SK-N-SH (cell line): ENCODE measurements at regions not wholly inside any gene's neighbourhood (a gene's known extent, or its start where the extent isn't known, plus 50 kb on each side); places are given as distances from the start of the nearest gene placed in this dataset.

Experiments used
- CTCF ChIA-PET: fragments of 300-600, 350-600 bp; formaldehyde crosslinking; extraction: SDS; loops from one replicate; lab custom pipeline; 2021; lab: Yijun Ruan, JAX
- POLR2A ChIA-PET: fragments of 350-600 bp; sonication (Branson Sonifier 250); formaldehyde crosslinking; extraction: SDS; loops from one replicate; lab custom pipeline; 2020; ENCODE audit warnings: antibody characterized with exemption, inconsistent platforms; lab: Yijun Ruan, JAX
- DNase-seq: peaks from one replicate; pipeline ENCODE4 v3.0.0; 2012
- H2AFZ ChIP-seq: fragments of 200-600 bp; sonication (generic); 2 replicates; pipeline ENCODE4 v1.8.1; 2016; ENCODE audit warnings: antibody characterized with exemption, mild to moderate bottlenecking, low read depth
- H3F3A ChIP-seq: fragments of 200-600 bp; sonication (generic); replicated peaks from 2 replicates; pipeline ENCODE3; 2016; ENCODE audit warnings: antibody characterized with exemption, mild to moderate bottlenecking; ENCODE audit not compliant: insufficient read depth
- H3K27ac ChIP-seq, 2 experiments: fragments of 200-500 bp in 1 of 2; fragments of 200-600 bp in 1 of 2; sonication (Bioruptor generic) in 1 of 2; sonication (generic), shearing (Covaris generic) in 1 of 2; 2 replicates each; pipeline versions ENCODE4 v1.5.1 to v1.6.1; 2014 to 2016; ENCODE audit warnings: low read depth in 2 of 2, inconsistent platforms in 1 of 2, low read length in 1 of 2, mild to moderate bottlenecking in 1 of 2, mixed read lengths in 1 of 2
- H3K27me3 ChIP-seq: fragments of 200-600 bp; sonication (generic), shearing (Covaris generic); 2 replicates; pipeline ENCODE4 v1.6.1; 2016; ENCODE audit warnings: mixed run types; ENCODE audit not compliant: insufficient read depth
- H3K36me3 ChIP-seq, 2 experiments: fragments of 200-500 bp in 1 of 2; fragments of 200-600 bp in 1 of 2; sonication (Bioruptor generic) in 1 of 2; sonication (generic) in 1 of 2; replicated peaks in 1 of 2; 2 replicates each; pipeline versions ENCODE3 to v1.5.1; 2014 to 2016; ENCODE audit warnings: low read length in 1 of 2, mild to moderate bottlenecking in 1 of 2; ENCODE audit not compliant: insufficient read depth in 2 of 2, control insufficient read depth in 1 of 2
- H3K4me1 ChIP-seq, 2 experiments: fragments of 200-500 bp in 1 of 2; fragments of 200-600 bp in 1 of 2; sonication (Bioruptor generic) in 1 of 2; sonication (generic), shearing (Covaris generic) in 1 of 2; 2 replicates each; pipeline versions ENCODE4 v1.5.1 to v1.6.1; 2014 to 2016; ENCODE audit warnings: low read depth in 1 of 2, low read length in 1 of 2, mixed run types in 1 of 2; ENCODE audit not compliant: insufficient read depth in 2 of 2, control insufficient read depth in 1 of 2
- H3K4me2 ChIP-seq: fragments of 200-600 bp; sonication (generic), shearing (Covaris generic); 2 replicates; pipeline ENCODE4 v1.6.1; 2017; ENCODE audit warnings: mixed run types
- H3K4me3 ChIP-seq, 2 experiments: fragments of 200-500 bp in 1 of 2; fragments of 200-600 bp in 1 of 2; sonication (Bioruptor generic) in 1 of 2; sonication (generic), shearing (Covaris generic) in 1 of 2; 2 replicates each; pipeline versions ENCODE4 v1.5.1 to v1.8.1; 2014 to 2016; ENCODE audit warnings: low read depth in 2 of 2, inconsistent platforms in 1 of 2, low read length in 1 of 2, mild to moderate bottlenecking in 1 of 2, mixed read lengths in 1 of 2, moderate library complexity in 1 of 2
- H3K79me2 ChIP-seq: fragments of 200-600 bp; sonication (generic); 2 replicates; pipeline ENCODE4 v1.8.1; 2017; ENCODE audit warnings: mild to moderate bottlenecking; ENCODE audit not compliant: insufficient read depth
- H3K9ac ChIP-seq: fragments of 200-600 bp; sonication (generic); 2 replicates; pipeline ENCODE4 v1.6.1; 2017; ENCODE audit warnings: mixed run types
- H3K9me2 ChIP-seq: fragments of 200-600 bp; sonication (generic); 2 replicates; pipeline ENCODE4 v1.6.1; 2017; ENCODE audit warnings: mixed run types
- H3K9me3 ChIP-seq: fragments of 200-600 bp; sonication (generic); 2 replicates; pipeline ENCODE4 v1.6.1; 2017; ENCODE audit warnings: mixed run types, mild to moderate bottlenecking, moderate library complexity
- H4K20me1 ChIP-seq: fragments of 200-600 bp; sonication (generic); 2 replicates; pipeline ENCODE4 v1.6.1; 2017; ENCODE audit warnings: mild to moderate bottlenecking, mixed run types; ENCODE audit not compliant: insufficient read depth
- FOSL2 ChIP-seq: IDR thresholded peaks from 2 replicates; pipeline ENCODE4 v1.4.0; 2012; ENCODE audit warnings: low read depth, mild to moderate bottlenecking, moderate library complexity, borderline replicate concordance
- JUND ChIP-seq: IDR thresholded peaks from 2 replicates; pipeline ENCODE4 v1.4.0; 2012
- MAX ChIP-seq: IDR thresholded peaks from 2 replicates; pipeline ENCODE4 v1.4.0; 2012; ENCODE audit warnings: low read depth
- NFIC ChIP-seq: IDR thresholded peaks from 2 replicates; pipeline ENCODE4 v1.4.0; 2012; ENCODE audit warnings: borderline replicate concordance
- POLR2AphosphoS5 ChIP-seq: IDR thresholded peaks from 2 replicates; pipeline ENCODE4 v1.6.1; 2012; ENCODE audit warnings: low read depth, low read length
- RAD21 ChIP-seq: IDR thresholded peaks from 2 replicates; pipeline ENCODE4 v1.6.1; 2012; ENCODE audit warnings: mild to moderate bottlenecking, low read length
- SIN3A ChIP-seq: IDR thresholded peaks from 2 replicates; pipeline ENCODE4 v1.6.1; 2012; ENCODE audit warnings: low read depth, mild to moderate bottlenecking, low read length, moderate library complexity, borderline replicate concordance
- SMC3 ChIP-seq: IDR thresholded peaks from 2 replicates; pipeline ENCODE4 v1.6.1; 2012; ENCODE audit warnings: low read depth, low read length, improper control_type of control experiment
- TAF1 ChIP-seq: IDR thresholded peaks from 2 replicates; pipeline ENCODE4 v1.6.1; 2012; ENCODE audit warnings: low read depth, mild to moderate bottlenecking, low read length, moderate library complexity, borderline replicate concordance
- TEAD4 ChIP-seq: IDR thresholded peaks from 2 replicates; pipeline ENCODE4 v1.4.0; 2012; ENCODE audit warnings: mild to moderate bottlenecking, borderline replicate concordance; ENCODE audit not compliant: insufficient read depth
- YY1 ChIP-seq: IDR thresholded peaks from 2 replicates; pipeline ENCODE4 v1.4.0; 2012; ENCODE audit warnings: low read depth, mild to moderate bottlenecking
- WGBS: methylation state at CpG from one replicate; pipeline ENCODE4 v1.1.6; 2017; ENCODE audit warnings: low lambda C conversion rate; 5-methylcytosine and 5-hydroxymethylcytosine counted together
- TF ChIP-seq, protein P1 (sequence below): IDR thresholded peaks from 2 replicates; pipeline ENCODE4 v1.6.1; 2012; ENCODE audit warnings: mild to moderate bottlenecking, low read depth, low read length, moderate library complexity
- TF ChIP-seq, protein P2 (sequence below): fragments of 200-600 bp; sonication (generic); IDR thresholded peaks from 2 replicates; pipeline ENCODE4 v1.6.1; 2017; ENCODE audit warnings: antibody characterized with exemption, mild to moderate bottlenecking, moderate library complexity
- TF ChIP-seq, protein P3 (sequence below): IDR thresholded peaks from 2 replicates; pipeline ENCODE4; 2012

DNA sequence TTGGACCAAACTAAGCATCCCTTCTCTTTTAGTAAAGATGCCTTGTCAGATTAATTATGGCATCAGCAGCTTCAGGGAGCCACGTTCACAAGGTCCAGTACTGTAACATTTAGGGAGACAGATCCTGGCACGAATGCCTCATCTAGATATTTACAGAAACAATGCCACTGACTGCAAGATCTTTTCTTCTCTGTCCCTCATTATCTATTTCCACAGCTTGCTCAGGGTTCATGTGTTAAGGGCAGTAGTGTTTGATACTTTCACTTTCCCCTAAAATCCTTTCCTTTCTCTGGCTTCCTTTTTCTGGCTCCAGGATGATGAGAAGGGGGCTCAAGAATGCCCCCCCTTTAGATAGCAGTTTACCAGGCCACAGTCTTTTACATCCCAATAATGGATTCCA is 393.9 kb downstream of the BCL11A start:
- no peak overlapping the region for H2AFZ ChIP-seq
- no peaks in the 10 kb centered on the region for H3K27me3 ChIP-seq
- no peak overlapping the region for H3K4me2 ChIP-seq
- no peak for DNase-seq
- H3K9me3 ChIP-seq = no peaks in the 10 kb centered on the region
- ChIA-PET CTCF (no interaction called here), POLR2A (no interaction called here)
- no peaks in the 10 kb centered on the region for H3K4me1 ChIP-seq
- H3K9ac ChIP-seq = no peak overlapping the region
- H3F3A ChIP-seq = no peaks in the 10 kb centered on the region
- no peaks in the 10 kb centered on the region for H3K36me3 ChIP-seq
- no peaks in the 10 kb centered on the region for H3K9me2 ChIP-seq
- H3K79me2 ChIP-seq = no peaks in the 10 kb centered on the region
- WGBS = 8% methylated on average over 2 of the region's 2 CpGs
- H4K20me1 ChIP-seq = no peaks in the 10 kb centered on the region
- TF ChIP-seq, protein P1, sequence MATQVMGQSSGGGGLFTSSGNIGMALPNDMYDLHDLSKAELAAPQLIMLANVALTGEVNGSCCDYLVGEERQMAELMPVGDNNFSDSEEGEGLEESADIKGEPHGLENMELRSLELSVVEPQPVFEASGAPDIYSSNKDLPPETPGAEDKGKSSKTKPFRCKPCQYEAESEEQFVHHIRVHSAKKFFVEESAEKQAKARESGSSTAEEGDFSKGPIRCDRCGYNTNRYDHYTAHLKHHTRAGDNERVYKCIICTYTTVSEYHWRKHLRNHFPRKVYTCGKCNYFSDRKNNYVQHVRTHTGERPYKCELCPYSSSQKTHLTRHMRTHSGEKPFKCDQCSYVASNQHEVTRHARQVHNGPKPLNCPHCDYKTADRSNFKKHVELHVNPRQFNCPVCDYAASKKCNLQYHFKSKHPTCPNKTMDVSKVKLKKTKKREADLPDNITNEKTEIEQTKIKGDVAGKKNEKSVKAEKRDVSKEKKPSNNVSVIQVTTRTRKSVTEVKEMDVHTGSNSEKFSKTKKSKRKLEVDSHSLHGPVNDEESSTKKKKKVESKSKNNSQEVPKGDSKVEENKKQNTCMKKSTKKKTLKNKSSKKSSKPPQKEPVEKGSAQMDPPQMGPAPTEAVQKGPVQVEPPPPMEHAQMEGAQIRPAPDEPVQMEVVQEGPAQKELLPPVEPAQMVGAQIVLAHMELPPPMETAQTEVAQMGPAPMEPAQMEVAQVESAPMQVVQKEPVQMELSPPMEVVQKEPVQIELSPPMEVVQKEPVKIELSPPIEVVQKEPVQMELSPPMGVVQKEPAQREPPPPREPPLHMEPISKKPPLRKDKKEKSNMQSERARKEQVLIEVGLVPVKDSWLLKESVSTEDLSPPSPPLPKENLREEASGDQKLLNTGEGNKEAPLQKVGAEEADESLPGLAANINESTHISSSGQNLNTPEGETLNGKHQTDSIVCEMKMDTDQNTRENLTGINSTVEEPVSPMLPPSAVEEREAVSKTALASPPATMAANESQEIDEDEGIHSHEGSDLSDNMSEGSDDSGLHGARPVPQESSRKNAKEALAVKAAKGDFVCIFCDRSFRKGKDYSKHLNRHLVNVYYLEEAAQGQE = no peak
- TF ChIP-seq TAF1 = no peak
- TF ChIP-seq, protein P2, sequence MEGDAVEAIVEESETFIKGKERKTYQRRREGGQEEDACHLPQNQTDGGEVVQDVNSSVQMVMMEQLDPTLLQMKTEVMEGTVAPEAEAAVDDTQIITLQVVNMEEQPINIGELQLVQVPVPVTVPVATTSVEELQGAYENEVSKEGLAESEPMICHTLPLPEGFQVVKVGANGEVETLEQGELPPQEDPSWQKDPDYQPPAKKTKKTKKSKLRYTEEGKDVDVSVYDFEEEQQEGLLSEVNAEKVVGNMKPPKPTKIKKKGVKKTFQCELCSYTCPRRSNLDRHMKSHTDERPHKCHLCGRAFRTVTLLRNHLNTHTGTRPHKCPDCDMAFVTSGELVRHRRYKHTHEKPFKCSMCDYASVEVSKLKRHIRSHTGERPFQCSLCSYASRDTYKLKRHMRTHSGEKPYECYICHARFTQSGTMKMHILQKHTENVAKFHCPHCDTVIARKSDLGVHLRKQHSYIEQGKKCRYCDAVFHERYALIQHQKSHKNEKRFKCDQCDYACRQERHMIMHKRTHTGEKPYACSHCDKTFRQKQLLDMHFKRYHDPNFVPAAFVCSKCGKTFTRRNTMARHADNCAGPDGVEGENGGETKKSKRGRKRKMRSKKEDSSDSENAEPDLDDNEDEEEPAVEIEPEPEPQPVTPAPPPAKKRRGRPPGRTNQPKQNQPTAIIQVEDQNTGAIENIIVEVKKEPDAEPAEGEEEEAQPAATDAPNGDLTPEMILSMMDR = no peak
- no peak for TF ChIP-seq JUND
- TF ChIP-seq NFIC = no peak
- no peak for TF ChIP-seq MAX
- TF ChIP-seq RAD21 = no peak
- TF ChIP-seq YY1 = no peak
- TF ChIP-seq, protein P3, sequence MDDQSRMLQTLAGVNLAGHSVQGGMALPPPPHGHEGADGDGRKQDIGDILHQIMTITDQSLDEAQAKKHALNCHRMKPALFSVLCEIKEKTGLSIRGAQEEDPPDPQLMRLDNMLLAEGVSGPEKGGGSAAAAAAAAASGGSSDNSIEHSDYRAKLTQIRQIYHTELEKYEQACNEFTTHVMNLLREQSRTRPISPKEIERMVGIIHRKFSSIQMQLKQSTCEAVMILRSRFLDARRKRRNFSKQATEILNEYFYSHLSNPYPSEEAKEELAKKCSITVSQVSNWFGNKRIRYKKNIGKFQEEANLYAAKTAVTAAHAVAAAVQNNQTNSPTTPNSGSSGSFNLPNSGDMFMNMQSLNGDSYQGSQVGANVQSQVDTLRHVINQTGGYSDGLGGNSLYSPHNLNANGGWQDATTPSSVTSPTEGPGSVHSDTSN = no peak
- TF ChIP-seq FOSL2 = no peak
- no peak overlapping the region for H3K27ac ChIP-seq
- H3K4me3 ChIP-seq = no peak overlapping the region

DNA sequence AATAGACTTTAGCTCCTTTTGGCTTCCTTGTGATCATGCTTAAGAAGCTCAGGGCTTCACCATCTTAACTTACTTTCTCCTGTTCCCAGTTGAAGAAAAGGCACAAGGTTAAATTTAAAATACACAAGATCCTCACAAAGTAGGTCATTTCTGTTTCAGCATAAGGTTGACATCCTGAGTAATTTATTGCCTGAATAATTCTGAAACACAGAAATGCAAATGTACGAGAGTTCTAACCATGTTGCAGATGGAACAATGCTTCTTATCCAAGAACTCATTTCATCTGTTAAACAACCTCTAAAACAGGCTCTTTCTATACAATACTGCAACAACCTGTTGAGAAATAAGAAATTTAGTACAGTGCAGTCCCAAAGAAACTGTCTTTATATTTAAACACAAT is 395.2 kb downstream of the BCL11A start:
- no peaks in the 10 kb centered on the region for H3K27me3 ChIP-seq
- no peaks in the 10 kb centered on the region for H3K9me3 ChIP-seq
- H3K4me1 ChIP-seq = no peaks in the 10 kb centered on the region
- H3F3A ChIP-seq = no peaks in the 10 kb centered on the region
- TF ChIP-seq SIN3A (no peak), TEAD4 (no peak), RAD21 (no peak), POLR2AphosphoS5 (no peak), SMC3 (no peak)
- TF ChIP-seq, protein P3 = no peak
- no peak overlapping the region for H3K27ac ChIP-seq
- H3K4me3 ChIP-seq = no peak overlapping the region
- CTCF ChIA-PET = no interaction called here
- no peak overlapping the region for H3K4me2 ChIP-seq
- POLR2A ChIA-PET = no interaction called here
- no peaks in the 10 kb centered on the region for H4K20me1 ChIP-seq
- WGBS = 15% methylated on average over 1 of the region's 1 CpG
- H2AFZ ChIP-seq = no peak overlapping the region
- DNase-seq = no peak
- H3K36me3 ChIP-seq = no peaks in the 10 kb centered on the region
- H3K79me2 ChIP-seq = no peaks in the 10 kb centered on the region
- no peaks in the 10 kb centered on the region for H3K9me2 ChIP-seq
- H3K9ac ChIP-seq = no peak overlapping the region
